Tibial artery (tissue), 4 donors: ENCODE measurements at regions not wholly inside any gene's neighbourhood (a gene's known extent, or its start where the extent isn't known, plus 50 kb on each side); places are given as distances from the start of the nearest gene placed in this dataset.

Source experiments
- DNase-seq, 2 donors: peaks; one replicate each; pipeline ENCODE4 v3.0.0-alpha.2; 2019
- H3K27ac ChIP-seq, 2 donors: fragments of 200-600 bp; sonication (generic) in 1 of 2; 1 replicate in 1 of 2; 2 replicates in 1 of 2; pipeline ENCODE4 v1.5.1; 2018 to 2019; ENCODE audit warnings: mild to moderate bottlenecking in 1 of 2
- H3K27me3 ChIP-seq, 2 donors: fragments of 200-600 bp; sonication (generic) in 1 of 2; one replicate each; pipeline versions ENCODE4 v1.5.1 to v1.6.0; 2016 to 2019
- H3K36me3 ChIP-seq, 3 donors: fragments of 200-600 bp; sonication (generic) in 2 of 3; one replicate each; pipeline ENCODE4 v1.5.1; 2016 to 2019; ENCODE audit warnings: mild to moderate bottlenecking in 2 of 3
- H3K4me1 ChIP-seq, 4 donors: fragments of 200-600 bp; sonication (generic) in 2 of 4; 1 replicate in 3 of 4; 2 replicates in 1 of 4; pipeline ENCODE4 v1.5.1; 2016 to 2019
- H3K4me3 ChIP-seq, 2 donors: fragments of 200-600 bp; sonication (generic) in 1 of 2; 1 replicate in 1 of 2; 2 replicates in 1 of 2; pipeline ENCODE4 v1.5.1; 2018 to 2019; ENCODE audit warnings: mild to moderate bottlenecking in 2 of 2
- H3K9me3 ChIP-seq, 3 donors: fragments of 200-600 bp; sonication (generic) in 1 of 3; one replicate each; pipeline ENCODE4 v1.5.1; 2016 to 2019
- CTCF ChIP-seq, 2 experiments: fragments of 200-600 bp in 1 of 2; fragments of 450-650 bp in 1 of 2; IDR thresholded peaks; one replicate each; pipeline ENCODE4 v1.5.1; 2017 to 2019; ENCODE audit warnings: antibody characterized with exemption in 2 of 2, mild to moderate bottlenecking in 1 of 2, moderate library complexity in 1 of 2
- intact Hi-C: fragments of 100-400 bp; cut with DNase I; formaldehyde crosslinking; loops from one replicate; pipeline ENCODE4 v1.15.0; 2023; ENCODE audit warnings: low total_unique reads

- no peak overlapping the region for H3K4me3 ChIP-seq
- H3K9me3 ChIP-seq, result no peaks in the 10 kb centered on the region
- peaks cover 0 to 29% (median 9%) of the 10 kb centered on the region in 4 donors for H3K4me1 ChIP-seq
- intact Hi-C loops, result no loop called here
- no peak for TF ChIP-seq CTCF (IDR thresholded peaks at IDR 0.05)
- no peak overlapping the region for H3K27ac ChIP-seq
- no peaks in the 10 kb centered on the region for H3K27me3 ChIP-seq
- DNase-seq, result no peak
- no peaks in the 10 kb centered on the region for H3K36me3 ChIP-seq
These were observed 383.8 kb downstream of the FIGN start for GRCh38 chr2:163351966-163352365.

GRCh38 chr2:163351143-163351542 is 384.7 kb downstream of the FIGN start:
- Histone ChIP-seq H3K4me3 (no peak overlapping the region), H3K9me3 (no peaks in the 10 kb centered on the region), H3K27me3 (no peaks in the 10 kb centered on the region), H3K36me3 (no peaks in the 10 kb centered on the region), H3K4me1 (peaks cover 0 to 29% (median 9%) of the 10 kb centered on the region in 4 donors), H3K27ac (no peak overlapping the region)
- no peak for TF ChIP-seq CTCF (IDR thresholded peaks at IDR 0.05)
- intact Hi-C loops, result no loop called here
- DNase-seq, result no peak

- no peak for TF ChIP-seq CTCF (IDR thresholded peaks at IDR 0.05)
- Histone ChIP-seq H3K4me1 (peaks cover 0 to 29% (median 9%) of the 10 kb centered on the region in 4 donors), H3K4me3 (peak overlapping the region; percentile 47 to 49), H3K27ac (peak overlapping the region; percentile 78 to 91), H3K27me3 (no peaks in the 10 kb centered on the region), H3K9me3 (no peaks in the 10 kb centered on the region), H3K36me3 (no peaks in the 10 kb centered on the region)
- DNase-seq, result no peak
- intact Hi-C loops, result loop anchor here (5.0 to 10.0 kb wide), 2 partner anchors 796 to 1128 kb away; no protein-coding TSS in a partner anchor
These were observed 386.9 kb downstream of the FIGN start for GRCh38 chr2:163348857-163349380.

- Histone ChIP-seq H3K9me3 (no peaks in the 10 kb centered on the region), H3K27me3 (no peaks in the 10 kb centered on the region), H3K4me3 (peak overlapping the region; percentile 47 to 49), H3K27ac (peak overlapping the region; percentile 78 to 91), H3K4me1 (peaks cover 0 to 29% (median 9%) of the 10 kb centered on the region in 4 donors), H3K36me3 (no peaks in the 10 kb centered on the region)
- peak; percentile 64 to 85 for DNase-seq
- intact Hi-C loops, result loop anchor here (5.0 to 10.0 kb wide), 2 partner anchors 797 to 1129 kb away; no protein-coding TSS in a partner anchor
- TF ChIP-seq CTCF (IDR thresholded peaks at IDR 0.05), result no peak
These were observed 387.6 kb downstream of the FIGN start for GRCh38 chr2:163347982-163348856.

GRCh38 chr2:163345795-163346573 is 389.8 kb downstream of the FIGN start:
- H3K36me3 ChIP-seq, result no peaks in the 10 kb centered on the region
- H3K9me3 ChIP-seq, result no peaks in the 10 kb centered on the region
- TF ChIP-seq CTCF (IDR thresholded peaks at IDR 0.05), result peak; percentile 76 to 77
- H3K27ac ChIP-seq, result no peak overlapping the region
- no peaks in the 10 kb centered on the region for H3K27me3 ChIP-seq
- H3K4me1 ChIP-seq, result peaks cover 0 to 29% (median 9%) of the 10 kb centered on the region in 4 donors
- intact Hi-C loops, result loop anchor here (5.0 to 10.0 kb wide), 2 partner anchors 799 to 1131 kb away; no protein-coding TSS in a partner anchor
- H3K4me3 ChIP-seq, result no peak overlapping the region
- no peak for DNase-seq
